H9 (cell line): ENCODE measurements at regions not wholly inside any gene's neighbourhood (a gene's known extent, or its start where the extent isn't known, plus 50 kb on each side); places are given as distances from the start of the nearest gene placed in this dataset.

Source experiments
- DNase-seq: peaks from one replicate; pipeline ENCODE4 v3.0.0-alpha.2; 2017
- H2AFZ ChIP-seq: one replicate; pipeline ENCODE4 v1.6.1; 2013; ENCODE audit warnings: mild to moderate bottlenecking, low read length, control low read depth, moderate library complexity
- H2AK5ac ChIP-seq: 2 replicates; pipeline ENCODE4 v1.6.1; 2013; ENCODE audit warnings: low read length, control low read depth, mixed read lengths; ENCODE audit not compliant: insufficient read length
- H2BK120ac ChIP-seq: one replicate; pipeline ENCODE4 v1.6.1; 2013; ENCODE audit warnings: low read depth, mild to moderate bottlenecking, low read length, control low read depth, inconsistent platforms; ENCODE audit not compliant: poor library complexity, severe bottlenecking
- H2BK12ac ChIP-seq: 2 replicates; pipeline ENCODE4 v1.6.1; 2013; ENCODE audit warnings: low read length, control low read depth, mixed read lengths, low read depth; ENCODE audit not compliant: insufficient read length
- H2BK15ac ChIP-seq: 2 replicates; pipeline ENCODE4 v1.6.1; 2013; ENCODE audit warnings: low read depth, low read length, control low read depth
- H2BK20ac ChIP-seq: one replicate; pipeline ENCODE4 v1.6.1; 2013; ENCODE audit warnings: low read depth, mild to moderate bottlenecking, low read length, control low read depth, inconsistent platforms; ENCODE audit not compliant: poor library complexity, severe bottlenecking
- H2BK5ac ChIP-seq: 2 replicates; pipeline ENCODE4 v1.6.1; 2013; ENCODE audit warnings: low read length, control low read depth, mixed read lengths; ENCODE audit not compliant: insufficient read length
- H3K14ac ChIP-seq: 2 replicates; pipeline ENCODE4 v1.6.1; 2013; ENCODE audit warnings: low read length, control low read depth; ENCODE audit not compliant: insufficient read depth
- H3K18ac ChIP-seq: 2 replicates; pipeline ENCODE4 v1.6.1; 2013; ENCODE audit warnings: low read depth, mild to moderate bottlenecking, mixed read lengths, low read length, control low read depth; ENCODE audit not compliant: insufficient read length
- H3K23ac ChIP-seq: 2 replicates; pipeline ENCODE4 v1.6.1; 2013; ENCODE audit warnings: low read length, control low read depth, mixed read lengths, low read depth; ENCODE audit not compliant: insufficient read length
- H3K23me2 ChIP-seq: 2 replicates; pipeline ENCODE4 v1.6.1; 2013; ENCODE audit warnings: low read depth, mild to moderate bottlenecking, mixed read lengths, low read length, control low read depth; ENCODE audit not compliant: insufficient read length, poor library complexity, severe bottlenecking
- H3K27ac ChIP-seq: 2 replicates; pipeline ENCODE4 v1.5.1; 2013; ENCODE audit warnings: low read length, control low read depth, mixed read lengths, low read depth; ENCODE audit not compliant: insufficient read length
- H3K27me3 ChIP-seq: 2 replicates; pipeline ENCODE4 v1.6.1; 2013; ENCODE audit warnings: low read length, control low read depth, inconsistent platforms; ENCODE audit not compliant: insufficient read depth
- H3K4ac ChIP-seq: 2 replicates; pipeline ENCODE4 v1.6.1; 2013; ENCODE audit warnings: low read depth, mild to moderate bottlenecking, control low read depth, inconsistent platforms, low read length, moderate library complexity
- H3K4me1 ChIP-seq: 2 replicates; pipeline ENCODE4 v1.6.1; 2013; ENCODE audit warnings: low read length, control low read depth, inconsistent platforms; ENCODE audit not compliant: insufficient read depth
- H3K4me2 ChIP-seq: 2 replicates; pipeline ENCODE4 v1.6.1; 2013; ENCODE audit warnings: low read length, control low read depth, mixed read lengths; ENCODE audit not compliant: insufficient read length, insufficient read depth
- H3K56ac ChIP-seq: 2 replicates; pipeline ENCODE4 v1.6.1; 2013; ENCODE audit warnings: low read depth, mild to moderate bottlenecking, mixed read lengths, low read length, control low read depth; ENCODE audit not compliant: insufficient read length
- H3K79me1 ChIP-seq: 2 replicates; pipeline ENCODE4 v1.6.1; 2013; ENCODE audit warnings: low read depth, mild to moderate bottlenecking, moderate library complexity, low read length, control low read depth, inconsistent platforms; ENCODE audit not compliant: insufficient read depth, poor library complexity, severe bottlenecking
- H3K79me2 ChIP-seq: 2 replicates; pipeline ENCODE4 v1.6.1; 2013; ENCODE audit warnings: low read length, control low read depth, inconsistent platforms; ENCODE audit not compliant: insufficient read depth
- H3K9ac ChIP-seq: 2 replicates; pipeline ENCODE4 v1.6.1; 2013; ENCODE audit warnings: low read length, control low read depth, mixed read lengths; ENCODE audit not compliant: insufficient read length; ENCODE audit errors: extremely low read depth
- H3K9me3 ChIP-seq: one replicate; pipeline ENCODE4 v1.6.1; 2013; ENCODE audit warnings: low read depth, low read length, inconsistent platforms; ENCODE audit not compliant: control insufficient read depth
- H3T11ph ChIP-seq: one replicate; pipeline ENCODE4 v1.6.1; 2013; ENCODE audit warnings: mild to moderate bottlenecking, low read length, control low read depth, inconsistent platforms
- H4K20me1 ChIP-seq: one replicate; pipeline ENCODE4 v1.6.1; 2013; ENCODE audit not compliant: control insufficient read depth, insufficient read length, insufficient read depth
- H4K5ac ChIP-seq: 2 replicates; pipeline ENCODE4 v1.6.1; 2013; ENCODE audit warnings: low read depth, mild to moderate bottlenecking, mixed read lengths, low read length, control low read depth; ENCODE audit not compliant: insufficient read length
- H4K8ac ChIP-seq: replicated peaks from 2 replicates; pipeline ENCODE4 v1.6.1; 2013; ENCODE audit warnings: low read length, control low read depth, mixed read lengths, low read depth; ENCODE audit not compliant: insufficient read length
- H4K91ac ChIP-seq: 2 replicates; pipeline ENCODE4 v1.6.1; 2013; ENCODE audit warnings: low read depth, mild to moderate bottlenecking, moderate library complexity, mixed read lengths, low read length, control low read depth; ENCODE audit not compliant: insufficient read length
- H3K27ac Mint-ChIP-seq, 3 experiments: 2 replicates in 2 of 3; 3 replicates in 1 of 3; pipeline ENCODE4 v1.8.0; 2020 to 2021; ENCODE audit warnings: mixed read lengths in 3 of 3, mild to moderate bottlenecking in 1 of 3, moderate library complexity in 1 of 3
- H3K27me3 Mint-ChIP-seq: 2 replicates; pipeline ENCODE4 v1.8.0; 2021; ENCODE audit warnings: low read depth, mild to moderate bottlenecking, moderate library complexity, mixed read lengths
- H3K36me3 Mint-ChIP-seq, 3 experiments: 2 replicates in 2 of 3; 3 replicates in 1 of 3; pipeline ENCODE4 v1.8.0; 2020 to 2021; ENCODE audit warnings: low read depth in 3 of 3, mixed read lengths in 3 of 3; ENCODE audit not compliant: insufficient read depth in 1 of 3
- H3K4me1 Mint-ChIP-seq, 2 experiments: 2 replicates each; pipeline ENCODE4 v1.8.0; 2020; ENCODE audit warnings: mixed read lengths in 2 of 2
- H3K4me3 Mint-ChIP-seq, 2 experiments: 2 replicates in 1 of 2; 3 replicates in 1 of 2; pipeline ENCODE4 v1.8.0; 2020 to 2021; ENCODE audit warnings: mild to moderate bottlenecking in 2 of 2, mixed read lengths in 2 of 2, moderate library complexity in 1 of 2
- H3K9me3 Mint-ChIP-seq, 2 experiments: 2 replicates in 1 of 2; 3 replicates in 1 of 2; pipeline ENCODE4 v1.8.0; 2020; ENCODE audit warnings: mild to moderate bottlenecking in 2 of 2, mixed read lengths in 2 of 2, moderate library complexity in 1 of 2
- CTCF ChIP-seq: fragments of 200-600 bp; sonication (generic); conservative IDR thresholded peaks from 3 replicates; pipeline ENCODE4 v1.8.0; 2021; ENCODE audit warnings: antibody characterized with exemption, mild to moderate bottlenecking
- whole genome bisulfite sequencing: extraction: QIAGEN DNeasy Blood & Tissue Kit; methylation state at CpG from one replicate; pipeline ENCODE4 v1.1.7; 2013; ENCODE audit warnings: missing lambda C conversion rate, low lambda C conversion rate, mixed read lengths; ENCODE audit not compliant: insufficient read length; ENCODE audit errors: extremely low coverage; 5-methylcytosine and 5-hydroxymethylcytosine counted together

- no peak overlapping the region for H2BK5ac ChIP-seq
- H3K4me3 Mint-ChIP-seq, result no peak overlapping the region
- no peak for DNase-seq
- no peak overlapping the region for H2AFZ ChIP-seq
- no peaks in the 10 kb centered on the region; the same call in 1 of the 2 replicates for H3K4me1 ChIP-seq
- H3K27ac ChIP-seq, result no peak overlapping the region
- H3K9me3 ChIP-seq, result no peaks in the 10 kb centered on the region
- no peak overlapping the region for H3K4me2 ChIP-seq
- no peak overlapping the region for H4K8ac ChIP-seq
- no peak overlapping the region for H4K91ac ChIP-seq
- H4K20me1 ChIP-seq, result no peaks in the 10 kb centered on the region
- H3K79me1 ChIP-seq, result no peaks in the 10 kb centered on the region
- 100% methylated on average over 1 of the region's 5 CpGs for WGBS
- no peaks in the 10 kb centered on the region; the same call in 1 of the 2 replicates for H3K27me3 ChIP-seq
- no peak overlapping the region for H3K4ac ChIP-seq
- H3T11ph ChIP-seq, result no peak overlapping the region
- no peak overlapping the region for H2AK5ac ChIP-seq
- H2BK15ac ChIP-seq, result no peak overlapping the region
- peaks cover 16 to 29% of the 10 kb centered on the region in 2 experiments for H3K4me1 Mint-ChIP-seq
- no peaks in the 10 kb centered on the region for H3K79me2 ChIP-seq
- H3K23me2 ChIP-seq, result no peaks in the 10 kb centered on the region
- H4K5ac ChIP-seq, result no peak overlapping the region
- no peak for TF ChIP-seq CTCF
- no peaks in the 10 kb centered on the region; a peak in 1 of 5 replicates for H3K9me3 Mint-ChIP-seq
- H3K56ac ChIP-seq, result no peak overlapping the region
- H3K14ac ChIP-seq, result no peak overlapping the region
- H2BK120ac ChIP-seq, result no peak overlapping the region
- peak overlapping the region in 2 of 3 experiments; percentile 25 to 50; a peak in 2 of 7 replicates for H3K27ac Mint-ChIP-seq
- no peak overlapping the region for H3K23ac ChIP-seq
- H2BK12ac ChIP-seq, result no peak overlapping the region
- H3K18ac ChIP-seq, result no peak overlapping the region
- H2BK20ac ChIP-seq, result no peak overlapping the region
- no peak overlapping the region for H3K9ac ChIP-seq
- H3K36me3 Mint-ChIP-seq, result peaks cover 0 to 3% (median 0%) of the 10 kb centered on the region in 3 experiments; a peak in 1 of 7 replicates
- H3K27me3 Mint-ChIP-seq, result peaks cover 50% of the 10 kb centered on the region
Measured at GRCh38 chr11:64443001-64443400, 84.0 kb downstream of the RPS6KA4 start.
